Panc1 (cell line): ENCODE measurements at regions not wholly inside any gene's neighbourhood (a gene's known extent, or its start where the extent isn't known, plus 50 kb on each side); places are given as distances from the start of the nearest gene placed in this dataset.

ENCODE experiments used
- ATAC-seq: fragments of 200-7000 bp; cut with Tn5 transposase; 2 replicates; pipeline ENCODE4 v1.9.1; 2020; ENCODE audit warnings: mild to moderate bottlenecking, moderate library complexity
- BruUV-seq: library from RNA; stranded (reverse); fragments of 400-500 nt; replicated peaks from 2 replicates; lab custom pipeline; 2021; lab: Mats Ljungman, UMichigan
- CTCF ChIA-PET: fragments of 300-600 bp; sonication (Branson Sonifier 250); formaldehyde crosslinking; loops from one replicate; lab custom pipeline; 2022; ENCODE audit warnings: antibody characterized with exemption; lab: Charles Lee
- POLR2A ChIA-PET: fragments of 300-600 bp; sonication (Branson Sonifier 250); formaldehyde crosslinking; loops from one replicate; lab custom pipeline; 2022; ENCODE audit warnings: antibody characterized with exemption; lab: Charles Lee
- DNase-seq: peaks from one replicate; pipeline ENCODE4 v3.0.0-alpha.2; 2010; ENCODE audit warnings: low read depth, low spot score
- H3K27ac ChIP-seq: 2 replicates; pipeline ENCODE4 v1.5.1; 2011; ENCODE audit warnings: mild to moderate bottlenecking, low read length, inconsistent platforms
- H3K27me3 ChIP-seq: fragments of 200-500 bp; sonication (Bioruptor generic); 2 replicates; pipeline ENCODE4 v1.6.0; 2014; ENCODE audit warnings: low read length, inconsistent platforms; ENCODE audit not compliant: control insufficient read depth, insufficient read depth
- H3K36me3 ChIP-seq: fragments of 200-500 bp; sonication (Bioruptor generic); 2 replicates; pipeline ENCODE4 v1.5.1; 2014; ENCODE audit warnings: inconsistent platforms, mild to moderate bottlenecking, low read length, moderate library complexity; ENCODE audit not compliant: control insufficient read depth, insufficient read depth
- H3K4me1 ChIP-seq: 2 replicates; pipeline ENCODE4 v1.5.1; 2011; ENCODE audit warnings: inconsistent platforms, mild to moderate bottlenecking, low read length, moderate library complexity; ENCODE audit not compliant: control insufficient read depth, insufficient read depth
- H3K4me3 ChIP-seq, 2 experiments: 2 replicates each; pipeline ENCODE4 v1.5.1; 2011 to 2012; ENCODE audit warnings: low read depth in 2 of 2, low read length in 2 of 2, mild to moderate bottlenecking in 2 of 2, inconsistent platforms in 1 of 2, moderate library complexity in 1 of 2
- H3K9me3 ChIP-seq: fragments of 200-500 bp; sonication (Bioruptor generic); 2 replicates; pipeline ENCODE4 v1.5.1; 2014; ENCODE audit warnings: low read depth, mild to moderate bottlenecking, inconsistent platforms, low read length, moderate library complexity; ENCODE audit not compliant: control insufficient read depth, insufficient read depth
- CTCF ChIP-seq: fragments of 450-650 bp; IDR thresholded peaks from 2 replicates; pipeline ENCODE4 v1.5.1; 2017; ENCODE audit warnings: mild to moderate bottlenecking
- POLR2AphosphoS5 ChIP-seq: IDR thresholded peaks from 2 replicates; pipeline ENCODE4 v1.6.1; 2012; ENCODE audit warnings: mild to moderate bottlenecking, low read depth, low read length, moderate library complexity
- REST ChIP-seq, 2 experiments: IDR thresholded peaks; 2 replicates each; pipeline ENCODE4 v1.6.1; 2011 to 2012; ENCODE audit warnings: low read depth in 2 of 2, control low read depth in 1 of 2, low read length in 1 of 2, mild to moderate bottlenecking in 1 of 2, moderate library complexity in 1 of 2; ENCODE audit not compliant: insufficient read depth in 1 of 2
- SIN3A ChIP-seq: IDR thresholded peaks from 2 replicates; pipeline ENCODE4 v1.6.1; 2012; ENCODE audit warnings: low read depth, mild to moderate bottlenecking, low read length, moderate library complexity, borderline replicate concordance; ENCODE audit not compliant: insufficient read depth
- TCF7L2 ChIP-seq: IDR thresholded peaks from 2 replicates; pipeline ENCODE4 v1.6.1; 2011; ENCODE audit warnings: mild to moderate bottlenecking, low read depth, low read length, inconsistent platforms
- in situ Hi-C: cut with HindIII; loops from 2 replicates; pipeline ENCODE4 v1.10.0; 2016; ENCODE audit warnings: low sequenced_read_pairs, low pct_unique_long_range_greater_than_20kb
- intact Hi-C: fragments of 100-400 bp; cut with micrococcal nuclease; formaldehyde crosslinking; loops from one replicate; pipeline ENCODE4 v1.10.0; 2022; ENCODE audit not compliant: unreplicated experiment

- no peak overlapping the region for H3K4me3 ChIP-seq
- no peaks in the 10 kb centered on the region for H3K27me3 ChIP-seq
- POLR2A ChIA-PET = no interaction called here
- peaks cover 5% of the 10 kb centered on the region; the same call in 1 of the 2 replicates for H3K9me3 ChIP-seq
- no TSS peak for BruUV-seq
- TF ChIP-seq CTCF = no peak
- TF ChIP-seq POLR2AphosphoS5 = no peak
- no peak for TF ChIP-seq REST (IDR thresholded peaks at IDR 0.05; ENCODE audit: insufficient read depth in 1 of 2, low read depth in 2 of 2, low read length in 1 of 2)
- TF ChIP-seq TCF7L2 = no peak
- no peak for TF ChIP-seq SIN3A
- intact Hi-C loops = no loop called here
- H3K36me3 ChIP-seq = no peaks in the 10 kb centered on the region
- ATAC-seq (no peak), DNase-seq (no peak)
- no peak overlapping the region for H3K27ac ChIP-seq
- CTCF ChIA-PET = no interaction called here
- H3K4me1 ChIP-seq = no peaks in the 10 kb centered on the region
- in situ Hi-C loops = no loop called here
Measured at GRCh38 chr7:69095127-69095526, 503.1 kb upstream of the AUTS2 start.

GRCh38 chr7:69095649-69096048, 502.6 kb upstream of the AUTS2 start:
- DNase-seq = no peak
- ChIA-PET CTCF (interaction anchor here (0.5 kb wide), 1 partner anchor 199 kb away, joined by 7 read pairs; no protein-coding TSS in a partner anchor), POLR2A (no interaction called here)
- no peak overlapping the region for H3K27ac ChIP-seq
- BruUV-seq = no TSS peak
- H3K4me3 ChIP-seq = no peak overlapping the region
- intact Hi-C loops (no loop called here), in situ Hi-C loops (no loop called here)
- TF ChIP-seq TCF7L2 = no peak
- ATAC-seq = no peak
- H3K9me3 ChIP-seq = peaks cover 5% of the 10 kb centered on the region; the same call in 1 of the 2 replicates
- H3K36me3 ChIP-seq = no peaks in the 10 kb centered on the region
- H3K27me3 ChIP-seq = no peaks in the 10 kb centered on the region
- no peaks in the 10 kb centered on the region for H3K4me1 ChIP-seq

GRCh38 chr7:69104023-69104422, 494.3 kb upstream of the AUTS2 start:
- in situ Hi-C loops (no loop called here), intact Hi-C loops (no loop called here)
- no peak overlapping the region for H3K4me3 ChIP-seq
- H3K27ac ChIP-seq = no peak overlapping the region
- CTCF ChIA-PET = no interaction called here
- no peaks in the 10 kb centered on the region for H3K9me3 ChIP-seq
- ATAC-seq = no peak
- H3K4me1 ChIP-seq = no peaks in the 10 kb centered on the region
- no peaks in the 10 kb centered on the region for H3K27me3 ChIP-seq
- H3K36me3 ChIP-seq = no peaks in the 10 kb centered on the region
- BruUV-seq = no TSS peak
- no peak for TF ChIP-seq REST (IDR thresholded peaks at IDR 0.05; ENCODE audit: insufficient read depth in 1 of 2, low read depth in 2 of 2, low read length in 1 of 2)
- TF ChIP-seq SIN3A = no peak
- TF ChIP-seq TCF7L2 = no peak
- no peak for TF ChIP-seq POLR2AphosphoS5
- no peak for TF ChIP-seq CTCF
- POLR2A ChIA-PET = no interaction called here
- DNase-seq = no peak
